T-helper 2 cell (primary cell): ENCODE measurements at regions not wholly inside any gene's neighbourhood (a gene's known extent, or its start where the extent isn't known, plus 50 kb on each side); places are given as distances from the start of the nearest gene placed in this dataset.

Experiments used
- DNase-seq, 5 experiments: peaks; one replicate each; pipeline versions ENCODE4 v3.0.0 to v3.0.0-alpha.2; 2012 to 2022

- no peak for DNase-seq
Observed at GRCh38 chr12:115060477-115061168, 376.6 kb upstream of the TBX3 start.

- no peak for DNase-seq
Observed at GRCh38 chr12:115057445-115057844, 373.5 kb upstream of the TBX3 start.

- DNase-seq = no peak
Observed at GRCh38 chr12:115051378-115051777, 367.4 kb upstream of the TBX3 start.

GRCh38 chr12:115049614-115050013 is 365.6 kb upstream of the TBX3 start:
- no peak for DNase-seq

- DNase-seq = no peak
Observed at GRCh38 chr12:115046805-115047204, 362.8 kb upstream of the TBX3 start.

GRCh38 chr12:115044073-115044472 is 360.1 kb upstream of the TBX3 start:
- no peak for DNase-seq

- DNase-seq = no peak
Observed at GRCh38 chr12:115043079-115043478, 359.1 kb upstream of the TBX3 start.

GRCh38 chr12:115042341-115042740 is 358.4 kb upstream of the TBX3 start:
- no peak for DNase-seq

GRCh38 chr12:115037830-115038229 is 353.9 kb upstream of the TBX3 start:
- no peak for DNase-seq

GRCh38 chr12:115035535-115036107 is 351.6 kb upstream of the TBX3 start:
- DNase-seq = no peak

GRCh38 chr12:115032521-115032920 is 348.5 kb upstream of the TBX3 start:
- DNase-seq = no peak

GRCh38 chr12:115030017-115030416 is 346.0 kb upstream of the TBX3 start:
- DNase-seq = no peak

GRCh38 chr12:115024531-115024930 is 340.6 kb upstream of the TBX3 start:
- DNase-seq = no peak

- DNase-seq = no peak
Observed at GRCh38 chr12:115023279-115024265, 339.6 kb upstream of the TBX3 start.

GRCh38 chr12:115020091-115020490 is 336.1 kb upstream of the TBX3 start:
- DNase-seq = no peak

GRCh38 chr12:115017346-115017745 is 333.4 kb upstream of the TBX3 start:
- no peak for DNase-seq

GRCh38 chr12:115013236-115013981 is 329.4 kb upstream of the TBX3 start:
- no peak for DNase-seq

- no peak for DNase-seq
Observed at GRCh38 chr12:115012861-115013235, 328.9 kb upstream of the TBX3 start.

- no peak for DNase-seq
Observed at GRCh38 chr12:115011703-115012102, 327.7 kb upstream of the TBX3 start.

- no peak for DNase-seq
Observed at GRCh38 chr12:115010324-115010995, 326.5 kb upstream of the TBX3 start.

GRCh38 chr12:115008929-115009328 is 325.0 kb upstream of the TBX3 start:
- DNase-seq = no peak

- no peak for DNase-seq
Observed at GRCh38 chr12:115004470-115005146, 320.6 kb upstream of the TBX3 start.
